Astrocyte of the spinal cord (primary cell): ENCODE measurements at regions not wholly inside any gene's neighbourhood (a gene's known extent, or its start where the extent isn't known, plus 50 kb on each side); places are given as distances from the start of the nearest gene placed in this dataset.

Source experiments
- DNase-seq: peaks from one replicate; pipeline ENCODE4 v3.0.0; 2011; ENCODE audit warnings: low read depth, low spot score
- H3K4me3 ChIP-seq: 2 replicates; pipeline ENCODE4 v1.5.1; 2011; ENCODE audit warnings: low read depth, mild to moderate bottlenecking, low read length, moderate library complexity
- in situ Hi-C: cut with HindIII; loops from 2 replicates; pipeline ENCODE4 v1.10.0; 2017; ENCODE audit warnings: low sequenced_read_pairs
- TF ChIP-seq, protein P1 (sequence below): IDR thresholded peaks from 2 replicates; pipeline ENCODE4 v1.5.1; 2012; ENCODE audit warnings: low read depth, mild to moderate bottlenecking, low read length, inconsistent platforms

DNA sequence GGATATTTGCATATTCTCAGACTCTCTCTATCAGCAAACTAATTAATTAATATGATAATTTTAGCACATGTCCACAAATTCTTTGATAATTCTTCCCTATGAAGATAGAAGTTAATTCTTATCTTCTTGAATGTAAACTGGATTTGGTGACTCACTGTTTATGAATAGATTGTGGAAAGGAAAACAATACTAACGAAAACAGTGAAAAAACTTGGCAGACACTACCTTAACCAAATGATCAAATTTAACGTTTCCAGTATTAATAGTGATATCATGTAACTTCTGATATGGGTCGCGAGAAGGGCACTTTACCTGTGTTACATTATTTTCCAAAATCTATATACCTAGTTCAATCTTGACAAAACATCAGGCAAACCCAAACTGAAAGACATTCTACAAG, 401.0 kb downstream of the SI start:
- TF ChIP-seq, protein P1, sequence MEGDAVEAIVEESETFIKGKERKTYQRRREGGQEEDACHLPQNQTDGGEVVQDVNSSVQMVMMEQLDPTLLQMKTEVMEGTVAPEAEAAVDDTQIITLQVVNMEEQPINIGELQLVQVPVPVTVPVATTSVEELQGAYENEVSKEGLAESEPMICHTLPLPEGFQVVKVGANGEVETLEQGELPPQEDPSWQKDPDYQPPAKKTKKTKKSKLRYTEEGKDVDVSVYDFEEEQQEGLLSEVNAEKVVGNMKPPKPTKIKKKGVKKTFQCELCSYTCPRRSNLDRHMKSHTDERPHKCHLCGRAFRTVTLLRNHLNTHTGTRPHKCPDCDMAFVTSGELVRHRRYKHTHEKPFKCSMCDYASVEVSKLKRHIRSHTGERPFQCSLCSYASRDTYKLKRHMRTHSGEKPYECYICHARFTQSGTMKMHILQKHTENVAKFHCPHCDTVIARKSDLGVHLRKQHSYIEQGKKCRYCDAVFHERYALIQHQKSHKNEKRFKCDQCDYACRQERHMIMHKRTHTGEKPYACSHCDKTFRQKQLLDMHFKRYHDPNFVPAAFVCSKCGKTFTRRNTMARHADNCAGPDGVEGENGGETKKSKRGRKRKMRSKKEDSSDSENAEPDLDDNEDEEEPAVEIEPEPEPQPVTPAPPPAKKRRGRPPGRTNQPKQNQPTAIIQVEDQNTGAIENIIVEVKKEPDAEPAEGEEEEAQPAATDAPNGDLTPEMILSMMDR = no peak
- DNase-seq = no peak
- no peak overlapping the region for H3K4me3 ChIP-seq
- in situ Hi-C loops = no loop called here

DNA sequence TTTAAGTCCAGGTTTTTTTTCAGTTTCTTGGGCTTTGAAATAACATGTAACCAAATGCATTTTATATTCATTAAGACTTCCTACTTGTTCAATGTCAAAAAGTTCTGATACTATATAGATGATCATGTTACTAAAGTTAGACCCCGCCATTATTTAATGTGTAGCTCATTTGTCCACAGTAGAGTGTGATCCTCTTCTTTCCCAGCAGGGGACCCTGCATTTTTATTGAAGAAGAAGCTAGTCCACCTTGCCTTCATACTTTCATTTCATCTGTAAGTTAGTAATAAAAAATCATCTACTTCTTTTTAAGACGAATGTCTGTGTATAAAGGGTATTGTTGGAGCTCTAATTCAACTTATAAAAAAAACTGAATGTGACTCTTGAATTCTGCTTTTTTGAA, 404.6 kb downstream of the SI start:
- in situ Hi-C loops = no loop called here
- TF ChIP-seq, protein P1 = no peak
- H3K4me3 ChIP-seq = no peak overlapping the region
- no peak for DNase-seq

DNA sequence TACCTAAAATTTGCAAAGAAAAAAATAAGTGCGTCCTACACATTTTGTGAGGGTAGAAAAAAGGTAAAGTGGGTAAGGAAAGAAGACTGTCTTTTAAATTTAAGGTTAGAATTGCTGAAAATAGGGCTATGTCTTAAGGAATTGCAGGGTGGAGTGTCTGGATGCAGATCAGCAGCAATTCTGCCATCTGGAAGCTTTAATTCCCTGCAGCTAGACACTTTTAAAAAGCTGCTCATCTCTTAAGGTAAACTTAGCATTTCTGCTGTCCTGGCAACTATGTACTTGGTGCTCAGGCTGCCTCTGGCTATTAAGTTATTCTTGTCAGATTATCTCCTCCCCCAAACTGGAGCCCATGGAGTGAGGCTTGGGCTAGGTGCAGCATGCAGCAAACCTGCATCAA, 420.2 kb downstream of the SI start:
- TF ChIP-seq, protein P1 = no peak
- no peak overlapping the region for H3K4me3 ChIP-seq
- no peak for DNase-seq
- in situ Hi-C loops = no loop called here

DNA sequence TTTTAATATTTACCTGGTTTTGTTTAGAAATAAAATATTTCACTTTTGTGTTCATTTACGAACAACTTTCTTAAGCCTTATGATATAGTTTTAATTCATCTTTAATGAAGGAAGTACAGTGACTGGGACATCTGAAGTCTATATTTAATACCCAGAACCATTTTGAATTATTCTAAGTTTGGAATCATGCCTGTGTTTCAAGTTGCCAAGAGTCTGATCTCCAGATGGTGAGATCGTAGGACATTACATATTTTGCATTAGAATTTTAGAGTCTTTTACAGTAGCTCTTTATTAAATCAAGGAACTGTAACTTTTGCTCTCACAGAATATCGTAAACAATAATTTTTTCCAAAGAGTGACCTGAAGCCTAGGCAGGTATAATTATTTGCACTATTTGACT, 420.7 kb downstream of the SI start:
- no peak for DNase-seq
- in situ Hi-C loops = no loop called here
- no peak overlapping the region for H3K4me3 ChIP-seq
- TF ChIP-seq, protein P1 = no peak

DNA sequence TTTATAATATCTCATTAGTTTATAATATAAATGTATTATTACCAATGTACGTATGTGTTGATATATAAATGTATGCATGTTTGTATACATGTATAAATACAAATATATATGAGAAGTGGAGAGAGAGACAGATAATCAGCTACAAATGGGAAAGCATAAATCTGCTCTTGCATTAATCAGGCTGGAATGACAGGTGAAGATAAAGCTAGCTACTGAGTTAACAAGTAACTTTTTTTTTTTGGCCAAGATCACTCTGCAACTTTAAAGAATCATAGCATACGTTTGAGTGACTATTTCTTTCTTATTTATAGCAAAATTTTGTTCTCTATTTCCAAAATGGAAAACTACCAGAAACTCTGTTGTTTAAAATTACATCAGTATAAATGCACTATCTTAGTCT, 422.8 kb downstream of the SI start:
- DNase-seq = no peak
- TF ChIP-seq, protein P1 = no peak
- no peak overlapping the region for H3K4me3 ChIP-seq
- in situ Hi-C loops = no loop called here

DNA sequence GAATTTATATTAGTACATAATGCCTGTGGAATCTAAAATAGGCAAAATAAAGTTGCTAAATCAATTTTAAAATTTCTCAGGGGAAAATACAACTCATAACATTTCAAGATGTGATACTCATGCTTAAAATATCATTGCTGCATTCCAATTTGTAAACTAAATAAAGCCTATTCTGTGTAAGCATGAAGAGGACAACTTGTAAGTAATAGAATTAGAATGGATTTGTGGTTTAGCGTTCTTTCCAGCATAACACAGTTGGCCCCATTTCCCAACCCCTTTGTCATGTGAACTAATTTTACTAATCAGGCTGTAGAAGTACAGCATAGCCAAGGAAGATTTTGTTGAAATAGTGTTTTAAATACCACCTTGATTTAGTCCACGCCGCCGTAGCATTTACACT, 437.2 kb downstream of the SI start:
- in situ Hi-C loops = no loop called here
- TF ChIP-seq, protein P1 = no peak
- H3K4me3 ChIP-seq = no peak overlapping the region
- DNase-seq = no peak

DNA sequence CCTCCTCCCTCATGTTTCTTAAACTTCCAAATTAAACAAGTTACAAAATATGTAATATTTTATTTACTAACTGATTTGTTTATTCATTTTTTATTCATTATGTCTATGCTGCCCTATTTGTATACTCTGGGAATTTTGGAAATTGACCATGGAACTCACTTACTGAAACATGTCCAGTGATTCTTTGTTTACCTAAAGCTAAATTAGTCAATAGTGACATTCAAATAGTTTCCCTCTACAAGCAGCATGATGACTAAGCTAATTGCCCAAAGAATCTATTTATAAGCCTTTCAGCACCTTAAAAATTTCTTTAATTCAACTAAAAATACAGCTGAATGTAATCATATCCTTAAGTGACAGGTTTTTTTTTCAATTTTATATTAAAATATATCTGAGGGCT, 437.7 kb downstream of the SI start:
- DNase-seq = no peak
- TF ChIP-seq, protein P1 = no peak
- H3K4me3 ChIP-seq = no peak overlapping the region
- in situ Hi-C loops = no loop called here
